ENCODE measurements at regions not wholly inside any gene's neighbourhood (a gene's known extent, or its start where the extent isn't known, plus 50 kb on each side); places are given as distances from the start of the nearest gene placed in this dataset.

- TF ChIP-seq CTCF (IDR thresholded peaks at IDR 0.05; ENCODE audit: unreplicated experiment), result no peak
- Mint-ChIP-seq H3K9me3 (ENCODE audit: low read depth, unreplicated experiment) (peaks cover 25% of the 10 kb centered on the region), H3K27ac (ENCODE audit: unreplicated experiment) (no peak overlapping the region), H3K4me3 (ENCODE audit: low read depth, unreplicated experiment) (no peak overlapping the region), H3K4me1 (ENCODE audit: low read depth, unreplicated experiment) (no peaks in the 10 kb centered on the region), H3K27me3 (ENCODE audit: unreplicated experiment) (no peaks in the 10 kb centered on the region), H3K36me3 (ENCODE audit: insufficient read depth, unreplicated experiment) (no peaks in the 10 kb centered on the region)
- no peak for DNase-seq
- no TSS peak for BruUV-seq (replicated peaks)
- CTCF ChIA-PET, result interaction anchor here (0.5 kb wide), 1 partner anchor 393 kb away, joined by 5 read pairs; no protein-coding TSS in a partner anchor
- intact Hi-C loops (cut with micrococcal nuclease; ENCODE audit: unreplicated experiment), result no loop called here
These were observed 397.7 kb downstream of the DIPK2A start for GRCh38 chr3:144369129-144369879.

GRCh38 chr3:144375088-144375487, 403.5 kb downstream of the DIPK2A start:
- H3K27me3 Mint-ChIP-seq (ENCODE audit: unreplicated experiment), result no peaks in the 10 kb centered on the region
- H3K36me3 Mint-ChIP-seq (ENCODE audit: insufficient read depth, unreplicated experiment), result no peaks in the 10 kb centered on the region
- no peak for DNase-seq
- no peak overlapping the region for H3K27ac Mint-ChIP-seq (ENCODE audit: unreplicated experiment)
- H3K9me3 Mint-ChIP-seq (ENCODE audit: low read depth, unreplicated experiment), result peaks cover 12% of the 10 kb centered on the region
- intact Hi-C loops (cut with micrococcal nuclease; ENCODE audit: unreplicated experiment), result no loop called here
- H3K4me3 Mint-ChIP-seq (ENCODE audit: low read depth, unreplicated experiment), result no peak overlapping the region
- H3K4me1 Mint-ChIP-seq (ENCODE audit: low read depth, unreplicated experiment), result peaks cover 14% of the 10 kb centered on the region
- BruUV-seq (replicated peaks), result no TSS peak
- no peak for TF ChIP-seq CTCF (IDR thresholded peaks at IDR 0.05; ENCODE audit: unreplicated experiment)
- CTCF ChIA-PET, result interaction anchor here (0.6 to 1.1 kb wide), 2 partner anchors 13 to 25 kb away, joined by 3 to 5 read pairs; no protein-coding TSS in a partner anchor

- no TSS peak for BruUV-seq (replicated peaks)
- intact Hi-C loops (cut with micrococcal nuclease; ENCODE audit: unreplicated experiment), result no loop called here
- TF ChIP-seq CTCF (IDR thresholded peaks at IDR 0.05; ENCODE audit: unreplicated experiment), result no peak
- Mint-ChIP-seq H3K27ac (ENCODE audit: unreplicated experiment) (no peak overlapping the region), H3K4me3 (ENCODE audit: low read depth, unreplicated experiment) (no peak overlapping the region), H3K4me1 (ENCODE audit: low read depth, unreplicated experiment) (peaks cover 14% of the 10 kb centered on the region), H3K9me3 (ENCODE audit: low read depth, unreplicated experiment) (no peaks in the 10 kb centered on the region), H3K36me3 (ENCODE audit: insufficient read depth, unreplicated experiment) (no peaks in the 10 kb centered on the region), H3K27me3 (ENCODE audit: unreplicated experiment) (no peaks in the 10 kb centered on the region)
- DNase-seq, result no peak
- CTCF ChIA-PET, result no interaction called here
These were observed 409.2 kb downstream of the DIPK2A start for GRCh38 chr3:144380849-144381248.

- BruUV-seq (replicated peaks), result no TSS peak
- H3K4me3 Mint-ChIP-seq (ENCODE audit: low read depth, unreplicated experiment), result no peak overlapping the region
- H3K4me1 Mint-ChIP-seq (ENCODE audit: low read depth, unreplicated experiment), result peaks cover 14% of the 10 kb centered on the region
- no peak overlapping the region for H3K27ac Mint-ChIP-seq (ENCODE audit: unreplicated experiment)
- H3K27me3 Mint-ChIP-seq (ENCODE audit: unreplicated experiment), result no peaks in the 10 kb centered on the region
- DNase-seq, result no peak
- intact Hi-C loops (cut with micrococcal nuclease; ENCODE audit: unreplicated experiment), result no loop called here
- TF ChIP-seq CTCF (IDR thresholded peaks at IDR 0.05; ENCODE audit: unreplicated experiment), result no peak
- no peaks in the 10 kb centered on the region for H3K9me3 Mint-ChIP-seq (ENCODE audit: low read depth, unreplicated experiment)
- no peaks in the 10 kb centered on the region for H3K36me3 Mint-ChIP-seq (ENCODE audit: insufficient read depth, unreplicated experiment)
- CTCF ChIA-PET, result no interaction called here
These were observed 410.0 kb downstream of the DIPK2A start for GRCh38 chr3:144381607-144382006.

Data from Calu3 (cell line).